NCI-H2196 treated with DMSO at 0.1 percent for 48 hours (cell line): ENCODE measurements at regions not wholly inside any gene's neighbourhood (a gene's known extent, or its start where the extent isn't known, plus 50 kb on each side); places are given as distances from the start of the nearest gene placed in this dataset.

Source experiments
- DNase-seq: peaks from one replicate; lab custom pipeline; 2025; ENCODE audit not compliant: unreplicated experiment; lab: John Stamatoyannopoulos, UW

DNA sequence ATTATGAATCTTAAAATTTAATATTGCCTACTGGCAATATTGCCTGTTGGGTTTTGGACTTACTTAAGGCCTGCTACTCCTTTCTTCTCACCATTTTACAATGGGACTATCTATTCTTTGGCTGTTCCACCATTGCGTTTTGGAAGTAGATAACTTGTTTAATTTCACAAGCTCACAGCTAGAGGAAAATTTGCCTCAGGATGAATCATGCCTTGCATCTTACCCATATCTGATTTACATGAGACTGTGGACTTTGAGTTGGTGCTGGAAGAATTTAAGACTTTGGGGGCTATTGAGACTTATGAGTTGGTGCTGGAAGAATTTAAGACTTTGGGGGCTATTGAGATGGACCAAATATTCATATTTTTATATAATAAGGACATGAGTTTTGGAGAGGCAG is 662.6 kb downstream of the METTL15 start:
- no peak for DNase-seq

GRCh38 chr11:28767574-28767973 is 659.4 kb downstream of the METTL15 start:
- DNase-seq: no peak

- DNase-seq: no peak
These were observed 655.7 kb downstream of the METTL15 start for GRCh38 chr11:28763876-28764275.

- DNase-seq: no peak
These were observed 655.0 kb downstream of the METTL15 start for GRCh38 chr11:28763151-28763550.

GRCh38 chr11:28760676-28761390 is 652.6 kb downstream of the METTL15 start:
- no peak for DNase-seq

DNA sequence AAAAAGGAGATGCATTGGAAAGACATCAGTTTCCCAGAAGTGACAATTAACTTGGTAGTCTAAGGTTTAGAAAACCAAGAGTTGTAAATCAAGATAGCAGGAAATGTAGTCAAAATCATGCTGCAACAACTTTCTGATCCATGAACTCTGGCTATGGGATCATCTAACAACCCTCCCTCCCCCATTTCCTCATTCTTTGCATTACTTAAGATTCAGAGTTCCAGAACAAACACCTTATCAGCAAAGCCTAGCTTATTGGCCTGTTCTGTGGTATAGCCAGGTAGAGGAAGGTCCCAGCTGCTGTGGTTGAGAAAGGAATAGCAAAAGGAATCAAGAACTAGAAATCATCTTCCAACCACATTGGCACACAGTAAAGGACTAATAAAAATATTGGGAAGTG is 651.1 kb downstream of the METTL15 start:
- DNase-seq: no peak

DNA sequence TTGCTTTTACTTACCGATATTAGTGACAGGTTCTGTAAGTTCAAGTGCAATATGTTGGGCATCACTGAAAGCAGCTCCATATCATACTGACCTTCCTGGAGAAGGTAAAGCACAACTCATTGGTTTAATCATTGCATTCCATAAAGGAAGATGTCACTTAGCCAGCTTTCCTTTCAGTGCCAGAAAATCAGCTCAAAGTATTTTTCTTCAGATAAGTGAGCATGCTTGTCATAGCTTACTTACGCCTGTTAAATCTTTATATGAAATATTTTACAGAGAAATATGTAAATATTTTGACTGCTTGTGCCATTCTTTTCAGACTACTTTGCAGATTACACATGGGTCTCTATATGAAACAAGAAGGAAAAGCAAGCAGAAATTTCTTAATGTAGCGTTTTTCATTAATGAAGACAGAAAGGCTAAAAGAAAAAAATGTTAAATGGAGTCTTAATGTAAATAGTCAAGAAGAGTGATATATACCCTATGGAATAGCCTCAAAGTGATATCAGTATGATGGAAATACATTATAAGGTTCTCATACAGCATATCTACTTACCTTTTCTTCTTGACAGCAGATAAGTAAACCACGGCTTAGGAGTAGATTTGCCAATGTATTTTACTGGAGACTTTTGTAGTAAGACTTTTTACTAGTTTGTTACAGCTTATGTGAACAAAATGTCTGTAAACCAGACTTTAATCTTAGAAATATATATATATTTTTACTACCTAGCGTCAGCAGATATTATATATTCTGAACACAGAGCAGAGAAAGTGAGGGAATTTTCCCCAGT is 649.7 kb downstream of the METTL15 start:
- DNase-seq: no peak

- DNase-seq: no peak
These were observed 648.8 kb downstream of the METTL15 start for GRCh38 chr11:28756977-28757376.

GRCh38 chr11:28743061-28743550 is 634.9 kb downstream of the METTL15 start:
- DNase-seq: no peak

GRCh38 chr11:28739489-28740280 is 631.5 kb downstream of the METTL15 start:
- no peak for DNase-seq

- DNase-seq: no peak
These were observed 630.4 kb downstream of the METTL15 start for GRCh38 chr11:28738549-28738948.

GRCh38 chr11:28736256-28736655 is 628.1 kb downstream of the METTL15 start:
- DNase-seq: no peak

GRCh38 chr11:28735511-28735910 is 627.3 kb downstream of the METTL15 start:
- DNase-seq: no peak

DNA sequence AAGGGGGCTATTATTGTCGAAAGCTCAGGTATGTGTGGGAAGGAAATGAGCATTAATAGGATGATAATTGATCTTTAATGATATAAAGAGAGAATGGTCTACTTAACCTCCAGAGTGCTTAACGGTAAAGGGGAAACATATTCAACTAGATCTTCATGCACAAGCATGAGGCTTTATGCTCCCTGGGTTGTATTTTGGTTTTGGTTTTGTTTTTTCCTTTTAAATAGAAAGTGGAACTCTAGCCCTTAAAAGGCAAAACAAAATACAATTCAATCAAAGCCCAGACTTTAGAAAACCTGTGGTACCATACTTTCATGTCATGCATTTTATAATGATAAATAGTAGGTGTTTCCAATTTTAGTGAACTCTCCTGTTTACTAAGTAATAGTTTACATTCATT is 622.7 kb downstream of the METTL15 start:
- no peak for DNase-seq

DNA sequence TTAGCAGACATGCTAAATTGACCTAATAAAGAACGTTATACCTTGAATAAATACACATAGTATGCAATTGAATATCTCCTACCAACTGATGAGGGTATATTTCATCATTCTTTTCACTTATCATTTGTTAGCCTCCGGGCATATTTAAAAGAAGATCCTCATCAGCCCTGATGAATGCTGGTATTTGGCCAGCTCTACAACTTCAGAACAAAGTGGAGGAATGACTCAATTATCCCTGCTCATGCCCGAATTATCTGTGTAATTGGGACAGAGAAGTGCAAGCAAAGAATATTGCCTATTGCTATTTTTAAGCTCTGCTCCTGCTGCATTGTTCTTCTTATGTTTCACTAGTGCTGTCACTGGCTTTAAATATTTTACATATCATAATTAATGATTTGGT is 622.1 kb downstream of the METTL15 start:
- DNase-seq: no peak

GRCh38 chr11:28729339-28729738 is 621.2 kb downstream of the METTL15 start:
- DNase-seq: no peak

DNA sequence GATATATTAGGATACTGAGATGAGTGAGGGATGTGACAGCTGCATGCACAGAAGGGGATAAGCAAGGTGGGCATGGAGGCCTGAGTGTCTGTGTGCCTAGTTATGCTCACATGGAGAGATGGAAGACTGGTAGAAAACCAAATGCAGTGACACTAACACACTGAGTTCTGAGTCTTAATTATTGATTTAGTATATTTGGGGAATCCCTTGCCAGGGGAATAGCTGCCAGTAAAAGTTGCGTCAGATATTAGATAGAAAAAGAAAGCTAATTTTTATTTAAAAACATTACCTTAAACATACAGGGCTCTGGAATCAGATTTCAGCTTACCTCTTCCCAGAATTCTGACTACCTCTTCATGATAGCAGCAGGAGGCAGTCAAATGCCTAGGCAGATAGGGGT is 620.5 kb downstream of the METTL15 start:
- DNase-seq: no peak

DNA sequence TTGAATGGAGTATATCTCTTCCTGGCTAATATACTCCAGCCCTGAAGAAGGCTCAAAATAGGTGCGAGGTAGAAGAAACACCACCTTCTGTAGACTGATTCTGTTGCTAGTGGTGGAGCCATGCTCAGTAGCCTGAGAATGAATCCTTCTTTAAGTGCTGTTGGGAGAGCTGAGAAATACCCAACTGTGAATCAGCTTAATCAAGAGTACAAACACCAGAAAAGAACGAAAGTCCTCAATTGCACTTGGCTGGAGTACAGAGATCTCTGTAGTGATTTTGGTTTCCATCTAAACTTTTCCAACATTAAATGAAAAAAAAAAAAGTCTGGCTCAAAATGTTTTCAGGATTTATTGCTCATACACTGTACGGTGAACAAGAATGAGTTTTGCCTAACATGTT is 619.1 kb downstream of the METTL15 start:
- no peak for DNase-seq

- no peak for DNase-seq
These were observed 618.2 kb downstream of the METTL15 start for GRCh38 chr11:28726432-28726831.

DNA sequence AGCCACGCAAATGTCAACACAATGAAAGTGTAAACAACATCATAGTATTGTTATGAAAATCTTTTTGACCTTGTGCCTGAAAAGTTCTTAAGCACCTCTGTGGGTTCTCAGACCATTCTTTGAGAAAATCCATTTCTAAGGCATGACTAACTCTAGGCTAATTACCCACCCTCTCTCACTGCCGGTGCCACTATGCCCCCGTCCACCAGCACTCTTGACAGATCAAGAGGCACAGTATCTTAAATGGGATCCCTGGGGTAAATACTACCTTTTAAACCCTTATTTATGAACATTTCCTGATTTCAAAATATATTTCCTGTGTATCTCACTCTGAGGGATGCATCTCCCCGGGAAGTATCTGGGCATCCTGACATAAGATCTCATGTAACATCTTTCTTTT is 607.5 kb downstream of the METTL15 start:
- DNase-seq: no peak

DNA sequence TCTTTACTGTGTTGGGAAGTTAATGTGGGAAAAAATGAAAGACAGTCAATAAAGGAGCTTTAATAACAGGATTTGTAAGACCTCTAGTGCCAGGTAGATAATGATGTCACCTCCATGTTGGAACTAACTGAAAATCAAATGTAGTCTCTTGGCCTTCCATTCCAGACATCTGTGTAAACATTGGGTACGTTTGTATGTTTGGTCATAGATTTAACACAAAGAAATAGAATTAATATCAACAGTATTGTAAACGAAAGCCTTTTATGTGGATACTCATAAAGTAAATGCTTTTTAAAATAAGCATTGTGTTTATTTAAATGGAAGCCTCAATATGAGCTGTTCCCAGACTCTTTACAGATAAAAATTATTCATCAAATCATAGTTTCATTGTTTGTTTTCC is 605.7 kb downstream of the METTL15 start:
- DNase-seq: no peak

DNA sequence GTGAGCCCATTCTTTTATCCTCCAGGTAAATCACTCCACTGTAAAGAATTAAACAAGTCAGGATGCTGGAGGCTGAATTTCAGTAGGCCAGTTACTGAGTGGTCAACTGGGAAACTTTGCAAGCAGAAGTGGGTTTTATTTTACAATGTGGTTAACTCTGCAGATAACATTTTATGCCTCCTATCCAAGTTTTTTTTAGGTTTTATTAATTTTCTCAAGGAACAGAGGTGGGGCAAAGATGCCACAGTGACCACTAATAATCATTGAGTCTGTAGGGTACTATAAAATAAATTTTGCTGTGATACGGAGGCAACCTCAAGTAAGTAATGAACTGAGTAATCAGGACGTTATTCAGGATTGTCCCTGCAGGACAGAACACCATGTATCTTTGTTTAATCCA is 599.9 kb downstream of the METTL15 start:
- no peak for DNase-seq
